T-helper 2 cell treated with Interferon-gamma antibody and Interleukin-4, amounts not matched to agents 100 ng/mL and 5 ng/mL, for 36 hours (primary cell): ENCODE measurements at regions not wholly inside any gene's neighbourhood (a gene's known extent, or its start where the extent isn't known, plus 50 kb on each side); places are given as distances from the start of the nearest gene placed in this dataset.
"Not testable (repeated sequence)": the region's sequence is repeated elsewhere in the genome, so short reads cannot be mapped to it uniquely, and the experiment has no call there.

Experiments used
- intact Hi-C: fragments of 100-400 bp; cut with micrococcal nuclease; formaldehyde crosslinking; loops from one replicate; pipeline ENCODE4 v1.15.1; 2023

DNA sequence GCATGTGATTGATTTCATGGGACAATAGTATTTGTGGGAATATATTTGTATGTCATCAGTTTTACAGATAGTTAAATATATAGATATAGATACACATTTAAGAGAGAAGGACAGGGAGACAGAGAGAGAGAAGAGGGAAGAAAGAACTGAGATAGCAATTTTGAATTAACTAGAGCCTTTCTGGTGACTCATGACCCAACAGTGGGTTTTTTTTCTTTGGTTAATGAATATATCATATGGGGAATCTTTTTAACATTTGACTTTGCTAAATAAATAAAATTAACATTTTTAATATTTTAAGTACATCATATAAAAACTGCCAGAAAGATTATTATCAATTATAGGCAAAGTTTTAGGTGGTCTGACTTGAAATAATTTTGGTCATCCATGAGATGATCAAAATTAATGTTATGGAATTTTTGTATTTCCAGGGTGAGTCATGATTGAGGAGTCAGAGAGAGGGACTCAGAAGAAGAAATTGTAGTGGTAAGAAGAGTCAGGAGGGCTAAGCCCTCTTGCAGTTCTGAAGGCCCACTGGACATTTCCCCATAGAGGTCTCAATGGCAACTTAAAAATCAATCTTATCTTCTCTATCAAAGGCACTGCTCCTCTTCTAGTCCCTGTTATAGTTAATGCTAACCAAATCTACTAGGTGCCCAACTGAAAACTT is 508.1 kb upstream of the MAP3K7 start:
- intact Hi-C loops = no loop called here

DNA sequence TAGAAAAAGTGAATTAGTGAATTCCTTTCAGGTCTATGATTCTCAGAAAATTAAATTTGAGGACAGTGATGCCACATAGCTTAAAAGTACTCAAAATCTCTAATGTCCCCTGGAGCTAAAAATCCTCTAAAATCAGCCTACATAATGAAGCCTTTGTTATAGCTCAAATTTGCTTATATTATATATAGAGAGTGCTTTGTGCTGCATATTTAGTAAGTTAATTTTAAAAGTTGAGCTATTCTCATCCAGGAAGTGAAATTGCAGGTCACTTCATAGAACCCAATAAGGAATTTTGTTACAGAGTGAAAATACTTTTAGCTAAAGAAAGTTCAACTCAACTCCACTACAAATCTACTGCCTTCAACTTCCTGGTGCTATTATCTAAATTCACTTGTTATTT is 507.5 kb upstream of the MAP3K7 start:
- intact Hi-C loops = no loop called here

DNA sequence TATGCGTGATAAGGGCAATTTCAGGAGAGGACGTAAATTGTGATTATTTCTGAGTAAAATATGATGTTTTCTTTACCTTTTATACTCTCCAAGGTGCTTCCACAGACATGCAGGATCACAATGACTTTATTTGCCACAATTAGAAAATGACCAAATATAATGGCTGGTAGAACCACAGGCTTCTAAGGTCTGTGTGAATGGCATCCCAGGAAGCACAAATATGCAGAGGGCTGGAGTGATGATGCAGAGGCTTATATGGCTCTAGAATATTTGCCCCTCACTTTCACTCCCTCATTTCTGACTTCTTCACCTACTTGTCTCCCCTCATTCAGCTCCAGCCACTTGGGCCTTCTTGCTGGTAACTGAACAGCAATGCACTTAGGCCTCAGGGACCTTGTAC is 502.1 kb upstream of the MAP3K7 start:
- intact Hi-C loops = loop anchor here (10.0 kb wide), 1 partner anchor 1556 kb away; no protein-coding TSS in a partner anchor

DNA sequence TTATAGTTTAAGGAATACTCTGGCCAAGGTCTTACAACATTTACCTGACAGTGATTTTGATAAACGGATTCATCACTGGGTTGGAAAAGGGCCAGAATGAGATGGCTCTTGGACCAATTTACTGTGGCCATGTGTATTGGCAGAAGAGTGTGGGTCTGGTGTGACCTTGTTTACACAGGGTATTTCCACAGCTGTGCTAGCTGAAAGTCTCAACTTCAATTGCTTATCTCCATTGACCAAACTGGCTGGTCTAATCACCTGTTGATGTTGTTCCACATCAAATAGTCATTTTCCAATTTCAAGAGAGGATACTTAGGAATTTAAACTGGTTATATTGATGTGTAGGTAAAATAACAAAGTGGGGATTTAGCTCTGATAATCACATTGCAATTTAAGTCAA is 501.6 kb upstream of the MAP3K7 start:
- intact Hi-C loops = loop anchor here (10.0 kb wide), 1 partner anchor 1556 kb away; no protein-coding TSS in a partner anchor

DNA sequence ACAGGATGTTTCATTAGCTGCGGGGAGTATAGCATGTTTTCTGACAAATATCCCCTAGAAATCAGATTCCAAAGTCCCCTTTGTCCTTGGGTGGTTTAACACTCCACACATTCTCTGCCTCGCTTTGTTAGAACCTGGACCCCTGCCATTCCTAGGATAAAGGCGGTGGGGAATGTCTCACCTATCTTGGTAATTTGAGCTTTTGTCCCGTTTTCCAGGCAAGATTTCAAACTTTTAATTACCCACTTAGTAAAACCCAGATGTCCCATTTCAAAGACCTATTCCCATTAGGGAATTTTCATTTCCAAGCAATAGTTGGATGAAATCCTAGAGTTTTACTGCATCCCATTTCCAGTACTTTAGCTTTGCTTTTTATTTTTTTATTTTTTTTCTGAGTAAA is 501.0 kb upstream of the MAP3K7 start:
- intact Hi-C loops = loop anchor here (10.0 kb wide), 1 partner anchor 1557 kb away; no protein-coding TSS in a partner anchor

DNA sequence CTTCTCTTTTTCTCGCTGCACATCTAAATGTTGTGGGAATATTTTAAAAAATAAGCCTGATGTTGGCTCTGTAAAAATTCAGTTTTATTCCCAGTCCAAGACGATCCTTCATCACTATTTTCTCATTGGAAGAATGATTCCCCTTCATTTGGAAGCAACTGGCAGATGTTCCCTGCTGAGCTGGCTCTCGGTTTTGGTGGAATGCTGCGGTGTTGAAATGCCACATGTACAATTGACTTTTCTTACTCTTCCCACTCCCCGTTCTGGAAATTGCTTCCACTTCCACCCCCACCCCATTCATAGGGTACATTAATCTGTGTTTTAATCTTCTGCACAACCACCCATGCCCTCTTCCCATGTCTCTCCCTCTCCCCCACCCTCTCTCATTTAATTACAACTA is 496.3 kb upstream of the MAP3K7 start:
- intact Hi-C loops = loop anchor here (10.0 kb wide), 1 partner anchor 1562 kb away; no protein-coding TSS in a partner anchor

DNA sequence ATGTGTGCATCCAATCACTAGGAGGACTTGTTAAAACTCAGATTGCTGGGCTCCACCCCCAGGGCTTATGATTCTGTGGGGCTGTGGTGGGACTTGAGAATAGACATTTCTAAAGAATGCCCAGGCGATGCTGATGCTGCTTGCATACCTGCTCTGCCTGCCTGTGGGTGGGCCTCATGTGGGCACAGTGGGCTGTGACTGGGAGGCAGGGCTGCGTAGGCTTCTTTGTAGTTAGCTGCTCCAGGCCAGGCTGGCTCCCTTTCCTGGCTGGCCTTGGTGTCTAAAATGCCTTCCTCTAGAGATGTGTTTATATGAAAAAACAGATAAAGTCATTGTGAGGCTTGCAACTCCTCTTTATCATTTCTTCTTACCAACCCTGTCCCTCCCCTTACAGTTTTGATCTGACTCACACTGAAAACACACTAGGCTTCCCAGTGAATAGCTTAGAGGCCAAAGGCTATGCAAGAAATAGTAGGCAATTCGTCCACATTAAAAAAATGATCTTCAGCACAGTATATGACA is 495.5 kb upstream of the MAP3K7 start:
- intact Hi-C loops = loop anchor here (10.0 kb wide), 1 partner anchor 1562 kb away; no protein-coding TSS in a partner anchor

DNA sequence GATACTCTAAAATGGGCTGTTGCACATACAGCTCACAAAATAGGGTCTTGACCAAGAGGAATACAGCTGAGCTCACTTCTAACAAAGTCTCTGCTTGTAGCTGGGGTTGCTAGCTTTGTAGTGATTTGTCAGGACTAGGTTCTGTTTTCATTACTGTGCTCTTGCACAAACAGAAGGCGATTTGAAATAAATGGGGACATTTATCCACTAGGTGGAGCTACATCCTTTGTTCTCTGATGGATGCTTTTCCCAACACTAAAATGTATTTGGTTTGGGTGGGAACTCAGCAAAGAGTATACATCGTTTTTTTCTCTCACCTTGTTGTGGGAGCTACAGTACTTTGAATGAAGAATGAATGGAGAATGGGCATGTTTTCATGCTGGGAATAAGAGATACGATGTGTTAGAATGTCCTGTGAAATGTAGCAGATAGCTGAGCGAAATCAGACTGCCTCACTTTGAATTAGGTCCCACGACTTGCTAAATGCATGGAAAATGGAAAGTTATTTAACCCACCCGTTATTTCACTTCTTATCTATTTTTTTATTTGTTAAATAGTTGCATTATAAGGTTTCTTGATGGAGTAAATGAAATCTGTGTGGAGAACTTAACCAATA is 494.7 kb upstream of the MAP3K7 start:
- intact Hi-C loops = loop anchor here (1.0 to 10.0 kb wide), 2 partner anchors 140 to 1563 kb away; no protein-coding TSS in a partner anchor

DNA sequence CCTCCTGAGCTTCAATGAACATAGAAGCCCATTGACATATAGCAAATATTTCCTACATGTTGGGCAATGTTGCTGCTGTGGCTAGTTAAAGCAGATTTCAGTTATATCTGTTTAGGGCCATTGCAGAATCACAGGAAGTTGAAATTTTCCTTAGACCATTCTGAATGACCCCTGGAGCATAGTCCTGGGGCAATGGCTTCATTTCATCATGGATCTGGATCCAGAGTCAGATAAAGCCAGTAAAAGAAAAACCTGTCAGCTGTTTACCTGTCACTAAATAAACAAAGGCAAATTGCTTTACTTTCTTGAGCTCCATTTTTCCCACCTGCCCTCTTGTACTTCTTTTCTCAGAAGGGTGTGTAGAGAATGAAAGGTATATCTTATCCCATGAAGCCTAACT is 494.0 kb upstream of the MAP3K7 start:
- intact Hi-C loops = loop anchor here (1.0 to 10.0 kb wide), 2 partner anchors 140 to 1564 kb away; no protein-coding TSS in a partner anchor

DNA sequence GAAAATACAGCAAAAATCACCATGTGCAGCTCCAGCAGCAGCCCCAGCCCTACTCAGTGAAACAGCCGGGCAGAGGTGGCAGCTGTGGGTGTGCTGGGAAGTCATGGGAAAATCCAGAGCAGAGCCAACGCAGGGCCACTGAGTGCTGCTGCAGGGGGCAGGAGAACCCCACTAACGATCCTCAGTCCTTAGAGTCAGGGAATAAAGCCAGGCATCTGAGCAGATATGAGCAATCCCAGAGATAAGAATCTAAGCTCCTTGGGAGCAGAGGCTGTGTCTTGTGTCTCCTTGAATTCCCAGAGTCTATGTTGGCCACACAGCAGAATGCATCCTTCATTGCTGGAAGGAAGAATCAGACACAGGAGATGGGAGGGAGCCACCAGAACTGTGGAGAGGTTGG is 493.1 kb upstream of the MAP3K7 start:
- intact Hi-C loops = loop anchor here (10.0 kb wide), 1 partner anchor 1565 kb away; no protein-coding TSS in a partner anchor

DNA sequence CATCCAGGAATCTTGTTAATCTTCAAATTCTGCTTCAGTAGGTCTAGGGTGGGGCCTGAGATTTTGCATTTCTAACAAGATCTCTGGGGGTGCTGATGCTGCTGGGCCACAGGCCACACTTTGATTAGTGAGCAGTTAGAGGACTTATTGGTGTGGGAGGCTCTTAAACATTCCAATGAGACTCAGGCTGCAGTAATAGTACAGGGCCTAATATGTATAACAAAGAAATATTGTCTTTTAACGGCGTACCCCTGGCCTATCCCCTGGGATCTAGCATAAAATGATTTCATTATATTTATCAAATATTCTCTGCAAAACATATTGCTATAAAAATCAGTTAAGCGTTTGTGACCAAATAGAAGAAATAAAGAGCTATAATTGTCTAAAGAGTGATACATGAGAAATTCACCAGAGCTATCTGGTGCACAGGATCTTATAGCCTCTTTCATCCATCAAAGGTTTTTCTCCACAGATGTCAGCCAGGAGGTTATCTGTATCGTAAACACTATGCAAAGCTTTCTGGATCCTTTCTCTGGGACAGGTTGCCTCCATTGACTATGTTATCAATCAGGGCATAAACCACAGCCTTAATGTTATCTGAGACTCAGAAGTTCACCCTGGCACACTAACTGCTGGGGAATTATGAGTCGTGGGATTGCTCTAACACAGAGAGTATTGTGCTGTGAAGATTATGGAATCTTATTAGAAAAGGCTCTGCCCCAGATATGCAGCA is 488.5 kb upstream of the MAP3K7 start:
- intact Hi-C loops = no loop called here

DNA sequence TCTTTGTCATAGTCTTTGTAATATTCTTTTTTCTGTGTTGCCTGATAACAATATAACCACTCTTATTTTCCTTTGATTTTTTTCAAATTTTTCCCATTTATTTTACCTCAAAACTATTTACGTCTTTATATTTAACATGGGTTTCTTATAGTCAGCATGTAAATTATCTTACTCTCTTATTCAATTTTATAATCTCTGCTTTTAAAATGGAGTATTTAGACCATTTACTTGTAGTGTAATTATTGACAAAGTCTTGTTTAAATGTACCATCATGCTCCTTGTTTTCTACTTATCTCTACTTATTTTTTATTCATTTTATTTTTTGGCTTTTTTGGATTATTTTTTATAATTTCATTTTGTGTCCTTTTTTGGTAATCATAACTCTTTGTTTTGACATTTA is 476.5 kb upstream of the MAP3K7 start:
- intact Hi-C loops = no loop called here

DNA sequence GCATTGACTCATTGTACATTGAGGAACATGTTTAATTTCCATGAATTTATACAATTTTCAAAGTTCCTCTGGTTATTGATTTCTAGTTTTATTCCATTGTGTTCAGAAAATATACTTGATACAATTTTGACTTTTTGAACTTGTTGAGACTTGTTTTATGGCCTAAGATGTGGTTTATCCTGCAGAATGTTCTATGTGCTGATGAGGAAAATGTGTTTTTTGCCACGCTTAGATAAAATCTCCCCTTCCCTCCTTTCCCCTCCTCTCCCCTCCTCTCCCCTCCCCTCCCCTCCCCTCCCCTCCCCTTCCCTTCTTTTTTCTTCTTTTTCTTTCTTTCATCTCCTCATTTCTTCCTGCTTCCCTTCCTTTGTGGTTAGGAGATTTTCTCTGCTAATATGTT is 470.8 kb upstream of the MAP3K7 start:
- intact Hi-C loops = no loop called here

DNA sequence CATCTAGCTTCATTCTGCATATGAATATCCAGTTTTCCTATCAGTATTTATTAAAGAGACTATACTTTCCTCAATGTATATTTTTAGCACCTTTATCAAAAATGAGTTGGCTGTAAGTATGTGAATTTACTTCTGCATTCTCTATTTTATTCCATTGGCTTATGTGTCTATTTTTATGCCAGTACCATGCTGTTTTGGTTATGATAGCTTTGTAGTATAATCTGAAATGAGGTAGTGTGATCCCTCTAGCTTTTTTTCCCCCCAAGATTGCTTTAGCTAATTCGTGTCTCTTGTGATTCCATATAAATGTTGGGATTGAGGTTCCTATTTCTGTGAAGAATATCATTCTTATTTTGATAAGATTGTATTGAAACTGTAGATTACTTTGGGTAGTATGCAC is 469.1 kb upstream of the MAP3K7 start:
- intact Hi-C loops = no loop called here

DNA sequence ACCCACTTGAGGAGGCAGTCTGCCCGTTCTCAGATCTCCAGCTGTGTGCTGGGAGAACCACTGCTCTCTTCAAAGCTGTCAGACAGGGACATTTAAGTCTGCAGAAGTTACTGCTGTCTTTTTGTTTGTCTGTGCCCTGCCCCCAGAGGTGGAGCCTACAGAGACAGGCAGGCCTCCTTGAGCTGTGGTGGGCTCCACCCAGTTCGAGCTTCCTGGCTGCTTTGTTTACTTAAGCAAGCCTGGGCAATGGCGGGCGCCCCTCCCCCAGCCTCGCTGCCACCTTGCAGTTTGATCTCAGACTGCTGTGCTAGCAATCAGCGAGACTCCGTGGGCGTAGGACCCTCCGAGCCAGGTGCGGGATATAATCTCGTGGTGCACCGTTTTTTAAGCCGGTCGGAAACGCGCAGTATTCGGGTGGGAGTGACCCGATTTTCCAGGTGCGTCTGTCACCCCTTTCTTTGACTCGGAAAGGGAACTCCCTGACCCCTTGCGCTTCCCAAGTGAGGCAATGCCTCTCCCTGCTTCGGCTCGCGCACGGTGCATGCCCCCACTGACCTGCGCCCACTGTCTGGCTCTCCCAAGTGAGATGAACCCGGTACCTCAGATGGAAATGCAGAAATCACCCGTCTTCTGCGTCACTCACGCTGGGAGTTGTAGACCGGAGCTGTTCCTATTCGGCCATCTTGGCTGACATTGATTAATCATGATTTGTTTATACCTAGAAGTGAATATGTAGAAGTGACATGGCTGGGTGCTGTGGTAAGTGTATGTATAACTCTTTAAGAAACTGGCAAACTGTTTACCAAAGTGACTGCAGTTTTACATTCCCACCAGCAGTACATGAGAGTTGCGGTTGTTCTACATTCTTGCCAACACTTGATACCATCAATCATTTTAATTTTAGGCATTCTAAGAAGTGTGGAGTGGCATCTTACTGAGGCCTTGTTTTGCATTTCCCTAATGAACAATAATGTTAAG is 465.9 kb upstream of the MAP3K7 start:
- intact Hi-C loops = not testable (repeated sequence)

DNA sequence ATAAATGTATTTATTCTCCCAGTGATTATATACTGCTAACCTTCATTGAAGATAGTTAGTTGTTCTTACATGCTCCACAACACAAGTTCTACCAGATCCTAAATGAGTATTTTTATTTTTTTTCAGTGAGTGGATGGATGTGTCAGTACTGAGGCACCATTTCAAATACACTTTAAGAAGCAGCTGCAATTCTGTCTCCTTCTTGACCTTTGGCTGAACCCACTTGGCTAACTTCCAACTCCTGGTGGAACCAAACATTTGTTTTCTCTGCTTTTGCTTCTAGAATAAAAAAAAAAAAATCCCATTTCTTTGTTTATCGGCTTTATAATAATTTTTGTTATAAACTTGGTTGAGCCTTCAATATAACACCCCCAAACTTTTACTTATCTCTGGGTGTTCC is 458.3 kb upstream of the MAP3K7 start:
- intact Hi-C loops = no loop called here

DNA sequence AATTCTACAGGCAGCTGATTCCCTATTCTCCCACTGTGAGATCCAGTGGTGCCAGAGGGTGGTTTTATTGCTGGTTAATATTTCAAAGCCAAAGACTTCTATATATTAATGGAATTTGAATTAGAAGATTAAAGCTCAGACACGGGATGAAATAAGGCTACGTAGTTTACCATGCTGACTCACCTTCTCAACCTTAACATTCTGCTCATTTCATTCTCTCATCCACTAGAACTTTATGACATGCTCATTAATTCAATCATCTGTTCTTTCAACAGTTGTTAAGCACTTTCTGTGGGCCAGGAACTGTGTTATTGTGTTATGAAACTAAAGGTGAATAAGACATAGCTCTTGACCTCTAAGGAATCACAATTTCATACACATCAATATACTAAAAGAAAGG is 456.9 kb upstream of the MAP3K7 start:
- intact Hi-C loops = no loop called here

DNA sequence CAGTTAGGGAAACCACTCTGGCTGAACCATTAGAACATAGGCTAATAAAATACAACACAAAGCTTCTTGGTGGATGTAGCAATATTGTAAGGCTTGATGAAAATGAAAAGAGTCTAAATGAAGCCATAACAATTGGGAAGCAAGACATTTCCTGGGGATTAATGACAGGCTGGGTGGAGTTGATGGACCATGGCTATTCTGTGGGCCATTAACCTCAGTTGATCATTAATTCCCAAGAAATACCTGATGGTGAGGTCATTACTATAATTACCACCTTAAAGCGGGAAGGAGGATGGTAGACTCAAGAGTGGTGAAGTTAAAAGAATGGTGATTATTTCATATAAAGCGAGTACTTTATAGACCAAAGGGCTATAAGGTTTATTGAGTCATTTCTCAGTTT is 455.8 kb upstream of the MAP3K7 start:
- intact Hi-C loops = no loop called here

DNA sequence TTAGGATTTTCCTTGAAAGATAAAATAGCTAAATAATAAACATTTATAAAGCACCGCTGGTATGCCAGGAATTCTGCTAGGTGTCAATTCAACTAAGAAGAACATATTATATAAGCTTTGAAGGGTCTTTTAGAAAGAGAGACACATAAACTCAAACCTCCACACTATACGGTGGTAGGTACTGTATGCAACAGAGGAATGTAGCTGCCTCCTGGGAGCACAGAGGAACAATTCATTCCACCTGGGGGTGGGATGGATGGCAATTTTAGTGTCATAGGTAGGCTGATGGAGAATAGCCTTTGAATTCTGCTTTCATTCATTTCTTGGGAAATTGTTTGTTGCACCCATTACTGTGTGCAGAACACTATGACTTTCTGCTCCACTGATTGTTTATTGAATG is 447.1 kb upstream of the MAP3K7 start:
- intact Hi-C loops = no loop called here

DNA sequence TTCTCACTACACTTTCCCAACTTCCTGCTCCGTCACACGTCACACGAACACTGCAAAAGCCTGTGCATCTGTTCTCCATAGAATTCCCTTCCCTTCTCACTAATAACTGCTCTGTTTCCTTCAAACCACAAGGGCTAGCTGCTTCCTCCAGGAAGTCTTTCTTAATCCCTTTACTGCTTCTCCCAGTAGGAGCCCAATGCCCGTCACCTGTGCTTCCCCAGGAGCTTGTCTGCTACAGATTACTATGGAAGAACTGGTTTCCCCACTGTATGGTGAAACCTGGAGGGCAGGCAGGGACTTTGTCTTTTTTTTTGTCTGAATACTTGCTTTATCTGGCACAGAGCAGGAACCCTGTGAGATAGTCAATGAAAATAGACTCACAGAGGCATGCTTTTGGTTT is 444.7 kb upstream of the MAP3K7 start:
- intact Hi-C loops = no loop called here

DNA sequence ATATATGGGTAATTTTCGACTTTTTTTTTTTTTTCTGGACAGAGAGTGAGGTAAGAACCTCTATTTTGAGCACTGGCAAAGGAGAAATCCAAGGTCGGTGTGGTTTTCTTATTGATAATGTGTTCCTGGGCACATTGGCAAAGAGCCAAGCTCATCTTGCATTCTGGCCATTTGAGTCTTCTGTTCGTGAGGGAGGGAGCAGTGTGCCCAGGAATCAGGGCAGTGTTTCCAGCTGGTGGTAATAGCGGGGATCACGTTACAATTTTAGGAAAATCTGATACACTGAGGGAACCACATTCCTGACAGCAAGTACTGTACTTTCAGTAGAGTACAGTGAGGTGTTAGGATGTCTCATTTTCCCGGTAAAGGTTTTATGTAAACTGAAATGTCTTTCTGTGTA is 442.3 kb upstream of the MAP3K7 start:
- intact Hi-C loops = no loop called here
